HG03280 (cell line): ENCODE measurements at regions not wholly inside any gene's neighbourhood (a gene's known extent, or its start where the extent isn't known, plus 50 kb on each side); places are given as distances from the start of the nearest gene placed in this dataset.

Source experiments
- ATAC-seq: cut with Tn5 transposase; IDR thresholded peaks from one replicate; pipeline ENCODE4 v1.9.1; 2021; ENCODE audit warnings: mild to moderate bottlenecking, moderate library complexity; ENCODE audit not compliant: unreplicated experiment

- no peak for ATAC-seq
Observed at GRCh38 chr18:25727281-25727985, 363.0 kb downstream of the SS18 start.

- ATAC-seq, result no peak
Observed at GRCh38 chr18:25726298-25726697, 364.1 kb downstream of the SS18 start.

DNA sequence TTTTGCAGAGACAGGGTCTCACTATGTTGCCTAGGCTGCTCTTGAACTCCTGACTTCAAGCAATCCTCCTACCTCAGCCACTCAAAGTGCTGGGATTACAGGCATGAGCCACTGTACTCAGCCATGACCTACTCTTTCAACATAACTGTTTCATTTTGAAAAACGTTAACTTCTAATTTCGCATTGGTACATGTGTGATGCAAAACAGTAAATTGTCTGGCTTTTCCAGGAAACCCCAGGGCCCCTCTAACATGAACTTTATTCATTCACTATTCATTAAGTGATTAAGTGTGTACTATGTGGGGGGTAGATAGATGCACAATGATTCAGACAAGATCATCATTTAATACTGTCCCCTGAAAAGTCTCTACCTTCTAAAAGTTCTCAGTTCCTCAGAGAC lies 364.9 kb downstream of the SS18 start:
- ATAC-seq, result no peak

DNA sequence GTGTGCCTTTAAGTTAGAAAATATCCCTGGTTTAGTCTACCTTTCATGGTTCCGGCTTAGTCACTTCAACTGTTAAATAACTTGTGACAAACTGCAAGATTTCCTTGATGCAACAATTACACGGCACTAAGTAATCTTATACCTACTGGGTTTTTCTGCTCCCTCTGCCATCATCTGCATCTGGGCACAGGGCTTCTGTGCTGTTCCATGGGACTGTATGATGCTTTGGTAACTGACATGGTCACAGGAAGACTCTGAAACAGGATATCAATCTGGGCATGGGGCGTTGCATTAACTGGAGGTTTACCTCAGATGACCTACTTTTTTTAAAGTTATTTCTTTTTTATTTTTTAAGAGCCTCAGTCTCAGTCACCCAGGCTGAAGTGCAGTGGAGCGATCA lies 365.4 kb downstream of the SS18 start:
- no peak for ATAC-seq

DNA sequence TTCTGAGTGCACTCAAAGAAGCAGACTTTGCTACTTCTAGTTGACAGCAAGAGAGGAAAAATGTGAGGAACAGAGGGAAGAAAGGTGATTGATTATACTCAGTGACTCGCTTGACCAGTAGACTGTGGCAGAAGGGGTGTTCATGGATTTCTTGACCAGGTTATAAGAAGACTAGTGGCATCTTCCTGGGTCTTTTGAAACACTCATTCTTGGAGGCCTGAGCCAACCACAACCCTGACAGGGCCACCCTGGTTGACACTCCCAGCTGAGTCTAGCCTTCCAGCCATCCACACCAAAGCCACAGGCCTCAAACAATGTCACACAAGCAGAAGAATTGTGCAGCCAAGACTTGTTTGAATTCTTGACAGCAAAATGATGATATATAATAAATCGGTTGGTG lies 366.3 kb downstream of the SS18 start:
- ATAC-seq, result no peak

DNA sequence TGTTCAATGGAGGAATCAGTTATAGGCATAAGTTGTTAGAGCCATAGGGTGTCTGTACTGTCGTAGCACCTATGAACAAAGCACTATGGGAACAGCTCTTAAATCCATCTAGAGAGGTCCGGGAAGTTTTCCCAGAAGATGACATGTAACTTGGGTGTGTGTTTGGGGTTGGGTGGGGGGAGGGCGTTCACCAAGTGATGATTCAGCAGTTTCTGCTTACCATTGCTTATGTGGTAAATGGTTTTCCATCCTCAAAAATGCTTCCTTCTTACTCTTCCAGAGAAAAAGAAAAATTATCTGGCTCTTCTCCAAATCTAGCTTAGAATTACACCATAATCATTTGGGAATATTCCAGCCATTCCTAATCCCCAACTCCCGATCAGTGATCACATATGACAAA lies 361.1 kb upstream of the ZNF521 start:
- no peak for ATAC-seq

GRCh38 chr18:25710981-25711380 lies 359.0 kb upstream of the ZNF521 start:
- no peak for ATAC-seq

DNA sequence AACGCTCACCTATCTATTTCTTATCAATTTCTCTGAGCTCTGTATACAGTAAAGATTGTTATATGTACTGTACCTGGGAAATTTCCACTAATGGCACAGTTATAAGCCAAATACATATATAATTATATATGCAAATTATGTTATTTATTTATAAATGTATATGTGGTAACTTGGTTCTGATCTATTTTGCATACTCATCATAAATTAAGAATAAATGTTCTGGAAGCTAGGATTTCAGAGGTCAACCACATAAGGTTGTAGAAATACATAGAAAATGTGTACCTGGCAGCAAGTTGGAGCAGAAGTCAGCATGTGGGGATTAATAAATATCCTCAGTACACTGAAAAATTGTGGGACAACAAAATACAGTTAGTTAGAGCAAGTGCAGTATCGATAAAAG lies 353.7 kb upstream of the ZNF521 start:
- ATAC-seq, result no peak

DNA sequence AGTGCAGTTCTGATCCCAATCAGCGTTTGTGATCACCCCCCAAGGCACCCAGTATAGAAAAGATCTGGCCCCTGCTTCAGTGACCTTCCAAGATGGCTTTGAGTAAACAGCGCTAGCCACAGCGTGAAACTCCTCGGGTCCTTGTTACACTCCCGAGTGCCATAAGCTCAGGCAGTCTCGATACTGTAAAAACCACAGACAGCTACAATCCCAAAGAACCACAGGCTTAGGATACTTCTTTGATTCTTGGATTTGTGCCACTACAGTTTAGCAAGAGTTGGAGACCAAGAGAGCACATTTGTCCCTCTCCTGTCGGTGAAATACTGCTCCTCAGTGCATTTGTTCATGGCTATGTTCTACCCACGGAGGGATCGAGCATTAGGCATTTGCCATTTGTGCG lies 352.5 kb upstream of the ZNF521 start:
- no peak for ATAC-seq

GRCh38 chr18:25704071-25704470 lies 352.1 kb upstream of the ZNF521 start:
- no peak for ATAC-seq

- no peak for ATAC-seq
Observed at GRCh38 chr18:25701821-25702220, 349.9 kb upstream of the ZNF521 start.

DNA sequence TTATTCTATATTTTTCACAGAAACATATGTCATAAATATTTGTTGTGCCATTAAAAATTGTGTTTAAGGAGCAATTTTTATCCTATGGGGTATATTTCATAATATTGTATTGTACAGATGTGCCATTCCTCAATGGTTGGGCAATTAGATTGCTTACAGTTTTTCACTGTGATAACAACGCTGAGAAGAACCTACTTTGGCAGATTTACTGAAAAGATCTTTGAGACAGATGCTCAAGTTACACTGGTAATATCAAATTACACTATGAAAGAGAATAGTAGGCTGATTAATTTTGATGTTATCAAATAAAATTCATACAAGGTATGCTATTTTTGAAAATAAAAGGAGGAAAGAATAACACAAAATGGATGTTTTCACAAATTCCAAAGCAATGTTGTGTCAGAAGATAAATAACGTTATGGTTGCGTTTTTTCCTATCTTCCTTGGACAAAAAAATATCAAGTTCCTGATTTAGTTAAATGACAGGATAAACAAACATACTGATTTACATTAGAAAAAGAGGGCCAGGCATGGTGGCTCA lies 335.1 kb upstream of the ZNF521 start:
- ATAC-seq, result no peak

GRCh38 chr18:25685088-25685487 lies 333.1 kb upstream of the ZNF521 start:
- ATAC-seq, result no peak

DNA sequence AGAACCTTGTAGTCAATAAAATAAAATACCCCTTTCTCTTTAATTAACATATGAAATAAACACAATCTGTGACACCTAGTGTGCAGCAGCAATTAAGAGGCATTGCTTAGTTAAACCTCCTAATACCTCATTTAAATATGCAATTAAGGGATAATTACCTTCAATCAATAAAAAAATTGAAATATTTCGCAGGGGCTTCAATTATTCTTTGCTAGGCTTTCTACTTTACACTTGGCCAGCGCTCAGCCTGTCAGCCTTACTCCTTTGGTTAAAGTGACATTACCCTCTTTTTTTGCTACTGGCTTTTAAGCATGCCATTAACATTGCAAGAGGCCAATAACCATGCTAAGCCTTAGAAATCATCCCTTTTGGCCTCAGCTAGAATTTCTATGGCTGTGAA lies 327.5 kb upstream of the ZNF521 start:
- ATAC-seq, result no peak

DNA sequence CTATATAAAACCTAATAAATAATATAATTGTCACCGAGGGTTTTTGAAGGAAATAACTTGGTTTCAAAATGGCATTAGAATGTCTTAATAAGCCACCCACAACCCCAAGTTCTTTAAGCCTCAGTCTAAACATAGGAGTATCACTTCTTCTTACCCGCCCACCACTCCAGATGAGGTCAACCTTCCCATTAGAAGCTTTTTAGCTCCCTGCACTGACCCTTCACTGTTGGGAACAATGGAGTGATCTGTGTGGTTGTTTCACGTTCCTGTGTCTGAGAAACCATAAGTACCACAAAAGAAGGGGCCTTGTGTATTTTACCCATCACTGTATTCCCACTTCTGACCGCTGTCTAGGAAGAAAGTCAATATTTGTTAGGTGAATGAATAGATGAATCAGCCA lies 326.3 kb upstream of the ZNF521 start:
- ATAC-seq, result no peak

- ATAC-seq, result no peak
Observed at GRCh38 chr18:25675123-25675850, 323.3 kb upstream of the ZNF521 start.

GRCh38 chr18:25674183-25674582 lies 322.2 kb upstream of the ZNF521 start:
- ATAC-seq, result no peak

DNA sequence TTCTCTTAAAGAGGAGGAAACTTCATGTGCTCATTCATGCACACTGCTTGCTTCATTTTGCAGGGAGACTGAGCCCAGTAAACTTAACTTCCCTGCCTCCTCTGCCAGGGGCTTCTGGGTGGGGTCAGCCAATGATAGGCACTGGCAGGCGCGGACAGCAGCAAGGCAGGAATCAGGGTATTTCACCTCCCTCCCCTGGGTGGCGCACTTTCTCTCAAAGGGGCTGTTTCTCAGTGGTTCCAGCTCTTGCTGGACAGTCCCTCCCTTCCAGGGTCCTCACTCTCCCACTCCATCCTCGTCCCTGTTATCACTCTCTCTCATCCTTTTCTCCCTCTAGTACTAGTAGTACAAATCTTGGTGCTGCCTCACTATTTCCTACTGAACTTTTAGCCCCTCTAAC lies 320.5 kb upstream of the ZNF521 start:
- ATAC-seq, result no peak

DNA sequence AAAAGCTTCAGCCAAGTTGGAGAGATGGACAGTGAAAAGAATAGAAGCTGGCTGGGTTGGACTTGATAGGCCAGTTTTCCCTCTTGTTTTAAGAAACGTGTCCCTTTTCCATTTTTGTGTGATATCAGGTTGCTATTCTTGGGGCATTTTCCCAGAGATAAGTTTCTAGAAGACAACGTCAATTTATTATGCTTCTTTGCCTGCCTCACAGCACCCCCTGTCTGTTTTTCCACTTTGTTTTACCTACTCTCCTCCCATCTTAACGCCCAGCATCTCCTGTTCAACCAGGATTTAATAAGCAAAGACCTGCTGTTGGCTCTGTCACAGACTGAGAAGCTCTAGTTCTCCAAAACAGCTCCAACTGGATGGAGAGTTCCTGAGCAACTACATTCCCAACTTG lies 317.8 kb upstream of the ZNF521 start:
- ATAC-seq, result no peak

GRCh38 chr18:25662272-25662671 lies 310.3 kb upstream of the ZNF521 start:
- no peak for ATAC-seq

DNA sequence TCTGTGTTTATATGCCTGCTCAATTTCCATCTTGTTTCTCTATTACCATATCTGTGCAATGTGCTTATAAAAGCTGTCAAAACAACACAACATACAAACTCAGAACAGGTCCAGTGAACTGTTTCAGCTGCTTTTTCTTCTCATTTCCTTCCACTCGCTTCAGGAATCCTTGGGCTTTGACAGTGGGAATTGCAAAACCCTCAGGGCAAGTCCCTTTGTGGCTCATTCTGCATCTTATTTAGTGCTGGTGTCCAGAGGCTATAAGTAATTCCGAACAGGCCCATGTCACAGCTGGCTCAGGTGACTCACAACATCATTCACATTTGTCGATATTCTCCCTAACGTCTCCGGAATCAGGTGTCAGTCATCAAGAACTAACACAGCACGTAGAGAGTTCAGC lies 309.9 kb upstream of the ZNF521 start:
- ATAC-seq, result no peak

DNA sequence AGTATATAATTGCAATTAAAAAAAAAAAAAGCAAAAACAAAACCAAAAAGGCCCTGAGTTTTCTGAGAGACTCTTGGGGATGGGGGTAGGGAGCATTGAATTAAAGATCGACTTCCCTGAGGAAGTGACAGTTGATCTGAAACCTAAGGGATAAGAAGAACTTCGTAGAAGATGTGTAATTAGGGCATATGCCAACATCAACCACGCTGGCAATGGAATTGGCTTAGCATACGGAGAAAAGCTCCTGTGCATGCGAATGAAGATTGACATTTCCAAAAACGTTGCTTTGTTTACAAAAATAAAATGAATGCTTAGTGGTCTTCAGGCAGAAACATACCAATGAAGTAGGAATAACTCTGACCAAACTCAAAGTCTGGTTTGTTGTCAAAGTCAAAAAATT lies 307.6 kb upstream of the ZNF521 start:
- ATAC-seq, result no peak
